Neuron (in vitro differentiated cells): ENCODE measurements at regions not wholly inside any gene's neighbourhood (a gene's known extent, or its start where the extent isn't known, plus 50 kb on each side); places are given as distances from the start of the nearest gene placed in this dataset.
A peak's percentile ranks its signal among the peaks of the same experiment; 100 is the strongest.

ENCODE experiments used
- H2AFZ ChIP-seq: one replicate; pipeline ENCODE4 v1.6.1; 2013; ENCODE audit warnings: low read depth, mild to moderate bottlenecking, inconsistent platforms, low read length, moderate library complexity
- H3K27me3 ChIP-seq: one replicate; pipeline ENCODE4 v1.6.1; 2013; ENCODE audit warnings: low read length; ENCODE audit not compliant: insufficient read depth
- H3K36me3 ChIP-seq: one replicate; pipeline ENCODE4 v1.6.1; 2013; ENCODE audit warnings: low read length; ENCODE audit not compliant: insufficient read depth
- H3K4me1 ChIP-seq: one replicate; pipeline ENCODE4 v1.6.1; 2013; ENCODE audit warnings: low read length; ENCODE audit not compliant: insufficient read depth
- H3K4me3 ChIP-seq: 2 replicates; pipeline ENCODE4 v1.5.1; 2013; ENCODE audit warnings: mild to moderate bottlenecking, low read length, moderate library complexity
- H3K9me3 ChIP-seq: one replicate; pipeline ENCODE4 v1.6.1; 2013; ENCODE audit warnings: low read length

DNA sequence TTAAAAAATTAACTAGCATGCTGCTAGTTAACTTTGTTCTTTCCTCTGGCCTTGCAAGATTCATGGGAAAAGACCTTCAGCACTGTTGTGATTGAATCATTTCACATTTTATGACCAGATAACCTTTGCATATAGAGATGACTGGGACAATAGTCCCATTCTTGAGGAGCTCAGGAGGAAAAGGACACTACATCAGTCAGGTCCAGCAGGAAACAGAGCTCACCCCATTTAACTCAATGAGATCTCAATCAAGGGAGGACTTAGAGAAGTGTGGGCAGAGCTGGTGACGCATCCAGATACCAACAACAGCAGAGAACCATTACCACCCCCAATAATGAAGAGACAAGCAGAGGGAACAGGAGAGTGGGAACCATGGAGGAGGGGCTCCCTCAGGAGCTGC, 109.4 kb upstream of the GUCA2B start:
- Histone ChIP-seq H3K4me3 (no peak overlapping the region), H3K4me1 (no peaks in the 10 kb centered on the region), H3K9me3 (no peaks in the 10 kb centered on the region), H3K27me3 (no peaks in the 10 kb centered on the region), H2AFZ (no peak overlapping the region), H3K36me3 (no peaks in the 10 kb centered on the region)

DNA sequence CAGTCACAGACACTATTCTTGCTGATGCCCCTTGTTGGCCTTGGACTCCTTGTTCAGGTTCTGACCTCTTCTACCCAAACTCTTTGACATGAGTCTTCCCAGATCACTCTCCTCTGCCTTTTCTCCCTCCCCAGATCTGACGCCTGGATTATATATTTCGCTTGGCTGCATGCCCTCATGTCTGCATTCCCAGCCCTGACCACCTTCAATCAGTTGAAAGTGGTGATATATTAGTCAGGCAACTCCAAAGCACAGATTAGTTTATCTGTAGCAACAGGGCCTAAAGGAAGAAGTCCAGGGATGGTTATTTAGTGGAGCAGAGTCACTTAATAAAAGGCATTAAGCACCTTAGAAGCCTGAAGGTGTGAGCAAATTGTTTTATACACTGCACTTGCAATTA, 110.0 kb upstream of the GUCA2B start:
- Histone ChIP-seq H3K36me3 (no peaks in the 10 kb centered on the region), H3K4me3 (no peak overlapping the region), H3K4me1 (no peaks in the 10 kb centered on the region), H2AFZ (no peak overlapping the region), H3K27me3 (no peaks in the 10 kb centered on the region), H3K9me3 (no peaks in the 10 kb centered on the region)

DNA sequence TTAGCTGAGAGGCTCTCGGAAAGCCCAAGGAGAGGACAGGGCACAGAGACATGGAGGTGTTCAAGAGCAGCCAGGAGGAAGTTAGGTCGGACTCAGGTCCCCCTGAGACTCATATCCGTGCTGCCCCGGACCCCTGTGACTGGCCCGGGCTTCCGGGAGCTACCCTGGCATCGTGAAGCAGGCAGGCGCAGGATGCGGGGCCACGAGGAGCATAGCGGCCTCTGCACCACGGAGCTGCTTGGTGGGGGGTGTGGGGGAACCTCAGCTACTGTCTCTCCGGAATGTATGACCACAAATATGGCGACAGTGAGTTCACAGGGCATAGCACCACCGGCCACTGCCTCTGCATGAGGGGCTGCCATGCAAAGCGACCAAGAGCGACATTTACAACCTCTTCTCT, 112.2 kb upstream of the GUCA2B start:
- no peaks in the 10 kb centered on the region for H3K4me1 ChIP-seq
- no peaks in the 10 kb centered on the region for H3K9me3 ChIP-seq
- no peak overlapping the region for H2AFZ ChIP-seq
- no peak overlapping the region for H3K4me3 ChIP-seq
- H3K36me3 ChIP-seq, result no peaks in the 10 kb centered on the region
- no peaks in the 10 kb centered on the region for H3K27me3 ChIP-seq

DNA sequence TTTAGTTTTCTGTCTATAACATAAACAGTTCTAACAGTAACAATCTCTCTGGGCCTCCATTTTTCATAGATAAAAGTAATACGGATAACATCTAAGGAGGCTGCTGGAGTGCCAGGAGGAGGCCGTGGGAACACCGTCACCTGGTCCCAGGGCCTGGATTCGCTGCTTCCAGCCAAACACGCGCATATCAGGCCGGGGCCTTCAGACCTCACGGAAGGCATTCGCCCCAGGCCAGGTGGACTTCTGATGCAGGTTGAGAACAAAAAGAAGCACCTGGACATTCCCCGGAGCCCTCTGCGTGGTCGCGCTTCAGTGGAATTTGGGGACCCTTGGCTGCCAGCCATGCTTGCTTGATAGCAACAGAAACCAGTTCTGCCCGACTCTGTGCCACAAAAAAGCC, 113.1 kb upstream of the GUCA2B start:
- Histone ChIP-seq H3K9me3 (no peaks in the 10 kb centered on the region), H2AFZ (no peak overlapping the region), H3K27me3 (peaks cover 2% of the 10 kb centered on the region), H3K36me3 (no peaks in the 10 kb centered on the region), H3K4me3 (no peak overlapping the region), H3K4me1 (peaks cover 2% of the 10 kb centered on the region)

DNA sequence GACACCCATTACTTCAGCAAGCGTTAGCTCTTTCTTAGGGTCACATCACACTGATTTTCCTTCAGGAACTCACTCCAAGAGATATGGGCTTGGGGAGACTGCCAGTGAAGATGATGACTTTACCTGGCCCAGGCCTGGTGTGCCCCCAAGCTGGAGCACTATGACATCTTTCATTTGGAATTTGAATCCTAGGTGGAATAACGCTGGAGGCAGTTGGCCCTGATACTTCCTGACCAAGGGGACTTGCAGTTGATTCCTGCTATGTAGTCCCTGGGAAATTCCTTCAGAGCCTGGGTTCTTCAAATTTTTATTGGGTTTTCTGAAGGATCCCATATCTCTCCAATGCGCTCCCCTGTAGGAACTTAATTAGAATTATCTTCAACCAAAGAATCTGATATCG, 114.9 kb upstream of the GUCA2B start:
- peaks cover 7% of the 10 kb centered on the region for H3K4me1 ChIP-seq
- no peak overlapping the region for H3K4me3 ChIP-seq
- H3K36me3 ChIP-seq, result no peaks in the 10 kb centered on the region
- no peaks in the 10 kb centered on the region for H3K9me3 ChIP-seq
- H2AFZ ChIP-seq, result no peak overlapping the region
- H3K27me3 ChIP-seq, result peaks cover 16% of the 10 kb centered on the region

DNA sequence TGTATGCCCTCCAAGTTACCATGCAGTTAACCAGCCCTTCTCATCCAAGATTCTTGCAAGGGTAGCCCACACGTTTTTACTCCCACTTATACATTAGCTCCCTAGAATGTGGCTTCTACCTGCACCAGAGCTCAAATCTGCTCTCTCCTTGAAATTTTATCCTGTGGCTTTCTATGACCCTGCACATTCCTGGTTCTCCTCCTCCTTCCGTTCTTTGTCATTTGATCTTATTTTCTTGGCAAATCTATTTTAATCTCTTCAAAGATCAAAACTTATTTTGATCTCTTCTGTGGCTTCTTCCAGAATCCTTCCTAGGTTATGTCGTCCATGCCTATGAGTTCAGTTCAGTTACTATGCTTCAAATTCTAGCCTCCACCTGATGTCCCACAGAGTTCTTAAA, 115.6 kb upstream of the GUCA2B start:
- Histone ChIP-seq H3K27me3 (peaks cover 22% of the 10 kb centered on the region), H3K36me3 (no peaks in the 10 kb centered on the region), H3K9me3 (no peaks in the 10 kb centered on the region), H2AFZ (no peak overlapping the region), H3K4me3 (no peak overlapping the region), H3K4me1 (peaks cover 7% of the 10 kb centered on the region)

DNA sequence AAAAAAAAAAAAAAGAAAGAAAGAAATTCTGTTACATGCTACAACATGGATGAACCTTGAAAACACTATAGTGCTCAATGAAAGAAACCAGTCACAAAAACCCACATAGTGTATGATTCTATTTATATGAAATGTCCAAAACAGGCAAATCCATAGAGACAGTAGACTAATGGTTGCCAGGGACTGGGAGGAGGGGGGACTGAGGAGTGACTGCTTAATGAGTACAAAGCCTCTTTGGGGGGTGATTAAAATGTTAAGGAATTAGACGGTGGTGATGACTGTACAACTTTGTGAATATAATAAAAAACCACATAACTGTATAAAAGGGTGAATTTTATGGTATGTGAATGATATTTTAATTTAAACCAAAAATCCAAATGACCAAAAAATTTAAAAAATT, 116.0 kb upstream of the GUCA2B start:
- Histone ChIP-seq H3K4me1 (peaks cover 7% of the 10 kb centered on the region), H3K9me3 (no peaks in the 10 kb centered on the region), H2AFZ (no peak overlapping the region), H3K4me3 (no peak overlapping the region), H3K27me3 (peaks cover 23% of the 10 kb centered on the region), H3K36me3 (no peaks in the 10 kb centered on the region)

DNA sequence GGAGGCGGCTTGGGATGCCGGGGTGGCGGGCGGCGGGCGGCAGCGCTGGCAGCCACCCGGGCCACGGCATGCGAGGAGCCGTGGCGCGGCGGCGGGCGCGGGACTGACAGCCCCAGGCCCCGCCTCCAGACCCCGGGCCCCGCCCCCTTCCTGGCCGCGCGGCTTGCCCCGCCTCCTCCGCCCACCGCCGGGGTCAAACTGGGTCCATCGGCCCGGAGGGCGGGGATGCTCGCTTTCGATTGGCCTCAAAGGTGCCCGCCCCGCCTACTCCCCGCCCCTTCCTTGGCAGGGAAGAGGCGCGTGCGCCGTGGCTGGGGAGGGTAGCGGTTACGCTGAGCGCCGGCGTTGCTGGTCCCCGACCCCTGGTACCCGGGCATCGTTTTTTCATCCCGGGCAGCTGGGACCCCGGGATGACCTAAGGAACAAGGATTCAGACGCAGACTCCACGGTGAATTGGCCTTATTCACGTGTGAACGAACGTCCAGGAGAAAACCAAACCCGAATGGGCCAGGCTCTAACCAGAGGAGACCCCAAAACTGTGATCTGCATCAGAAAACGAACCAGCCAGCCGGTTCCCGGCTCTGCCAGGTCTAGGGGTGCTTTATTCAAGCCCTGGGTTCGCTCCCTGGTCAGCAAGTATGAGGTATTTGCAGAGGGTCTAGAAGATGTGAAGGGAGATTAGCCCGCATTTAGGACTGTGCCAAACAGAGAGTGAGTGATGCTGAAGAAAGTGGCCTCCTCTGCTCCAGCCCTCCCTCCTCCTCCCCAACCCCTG, 117.2 kb upstream of the GUCA2B start:
- Histone ChIP-seq H2AFZ (peak overlapping the region; percentile 100), H3K27me3 (peaks cover 27% of the 10 kb centered on the region), H3K4me1 (peaks cover 7% of the 10 kb centered on the region), H3K36me3 (no peaks in the 10 kb centered on the region), H3K9me3 (no peaks in the 10 kb centered on the region), H3K4me3 (peak overlapping the region; percentile 84)

DNA sequence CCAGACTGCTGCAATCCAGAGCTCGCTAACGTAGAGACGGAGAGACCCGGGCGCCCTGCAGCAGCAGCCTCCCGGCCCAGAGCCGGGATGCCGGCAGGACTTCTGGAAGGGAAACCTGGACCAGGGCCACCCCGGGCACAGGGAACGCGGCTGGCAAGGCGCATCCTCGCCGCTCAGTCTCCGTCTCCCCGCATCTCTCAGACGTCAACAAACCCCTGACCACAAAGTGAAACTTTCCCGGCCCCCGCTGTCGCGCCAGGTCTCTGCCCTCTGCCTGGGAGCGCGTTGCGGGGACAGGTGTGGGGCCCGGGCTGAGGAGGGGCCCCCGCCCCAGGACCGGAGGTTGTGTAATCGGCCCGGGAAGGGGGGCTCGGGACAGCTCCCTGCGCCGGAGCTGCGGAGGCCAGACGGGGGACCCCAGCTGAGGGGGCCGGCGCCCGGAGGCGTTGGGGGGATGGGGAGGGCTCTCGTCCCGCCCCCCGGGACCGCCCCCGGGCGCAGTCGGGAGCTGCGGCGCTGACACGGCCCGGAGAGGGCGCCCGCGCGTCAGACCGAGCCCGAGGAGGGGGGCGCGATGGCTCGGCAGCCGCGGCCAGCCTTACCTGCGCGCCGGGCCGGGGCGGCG, 116.6 kb upstream of the HIVEP3 start:
- peak overlapping the region; percentile 100 for H2AFZ ChIP-seq
- no peaks in the 10 kb centered on the region for H3K36me3 ChIP-seq
- peaks cover 27% of the 10 kb centered on the region for H3K27me3 ChIP-seq
- no peaks in the 10 kb centered on the region for H3K9me3 ChIP-seq
- peaks cover 7% of the 10 kb centered on the region for H3K4me1 ChIP-seq
- H3K4me3 ChIP-seq, result peak overlapping the region; percentile 84

DNA sequence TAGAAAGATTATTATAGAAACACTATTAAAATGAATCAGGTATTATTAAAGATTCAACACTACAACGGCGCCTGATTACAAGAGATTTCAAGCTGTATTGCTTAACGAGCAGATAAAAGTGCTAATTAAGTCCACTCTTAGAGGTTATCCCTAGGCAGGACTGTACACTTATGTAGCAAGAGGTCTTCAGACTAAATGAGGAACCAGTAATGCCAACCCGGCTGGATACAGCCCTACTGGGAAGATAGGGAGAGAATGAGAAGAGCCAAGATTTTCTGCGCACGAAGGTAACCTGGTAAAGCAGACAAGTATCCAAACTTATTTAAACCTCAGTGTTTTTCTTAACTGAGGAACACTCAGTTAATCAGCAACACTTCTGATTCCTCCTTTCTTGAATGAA, 115.7 kb upstream of the HIVEP3 start:
- no peak overlapping the region for H2AFZ ChIP-seq
- H3K4me1 ChIP-seq, result peaks cover 7% of the 10 kb centered on the region
- H3K27me3 ChIP-seq, result peaks cover 27% of the 10 kb centered on the region
- H3K4me3 ChIP-seq, result peak overlapping the region; percentile 1
- H3K9me3 ChIP-seq, result no peaks in the 10 kb centered on the region
- no peaks in the 10 kb centered on the region for H3K36me3 ChIP-seq

DNA sequence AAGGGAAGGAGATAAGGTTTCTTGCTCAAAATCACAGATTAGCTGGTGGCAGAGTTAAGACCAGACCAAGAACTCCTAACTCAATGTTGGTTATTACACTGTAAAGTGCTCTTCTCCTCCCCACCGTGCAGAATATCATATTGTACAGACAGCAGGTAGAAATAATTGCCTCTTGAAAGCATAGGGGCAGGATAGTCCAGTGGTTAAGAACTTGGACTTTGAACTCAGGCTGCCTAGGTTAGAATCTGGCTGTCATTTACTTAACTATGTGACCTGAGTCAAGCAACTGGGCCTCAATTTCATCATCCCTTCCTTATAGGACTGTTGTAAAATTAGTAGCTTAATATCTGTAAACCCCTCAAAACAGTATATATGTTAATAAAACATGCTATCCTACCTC, 114.9 kb upstream of the HIVEP3 start:
- no peak overlapping the region for H2AFZ ChIP-seq
- H3K27me3 ChIP-seq, result peaks cover 27% of the 10 kb centered on the region
- no peaks in the 10 kb centered on the region for H3K9me3 ChIP-seq
- H3K4me1 ChIP-seq, result peaks cover 7% of the 10 kb centered on the region
- H3K4me3 ChIP-seq, result no peak overlapping the region
- H3K36me3 ChIP-seq, result no peaks in the 10 kb centered on the region

DNA sequence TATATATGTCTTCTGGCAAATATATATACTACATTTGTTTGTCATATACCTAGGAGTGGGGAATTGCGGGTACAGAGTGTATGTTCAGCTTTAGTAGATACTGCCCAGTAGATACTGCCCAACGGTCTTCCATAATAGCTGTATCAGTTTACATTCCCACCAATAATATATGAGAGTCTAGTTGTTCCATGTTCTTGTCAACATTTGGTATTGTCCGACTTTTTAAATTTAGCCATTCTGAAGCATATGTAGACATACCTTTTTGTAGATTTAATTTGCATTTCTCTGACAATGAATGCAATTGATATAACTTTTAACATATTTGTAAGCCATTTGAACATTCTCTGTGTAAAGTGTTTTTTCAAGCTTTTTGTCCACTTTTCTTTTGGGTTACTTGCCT, 99.0 kb upstream of the HIVEP3 start:
- no peak overlapping the region for H3K4me3 ChIP-seq

DNA sequence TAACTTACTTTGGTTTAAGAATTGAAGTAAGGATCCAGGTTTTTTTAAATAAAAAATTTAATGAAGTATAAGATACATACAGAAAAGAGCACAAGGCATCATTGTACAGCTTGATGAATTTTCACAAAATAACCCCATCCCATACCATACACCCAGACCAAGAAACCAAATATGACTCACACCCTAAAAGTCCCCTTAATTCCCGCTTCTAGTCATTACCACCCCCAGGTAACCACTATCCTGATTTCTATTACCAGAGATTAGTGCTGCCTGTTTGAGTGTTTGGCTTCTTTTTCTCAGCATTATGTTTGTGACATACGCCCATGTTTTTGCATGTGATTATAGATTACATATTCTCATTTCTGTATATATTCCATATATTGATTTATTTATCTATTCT, 98.5 kb upstream of the HIVEP3 start:
- no peaks in the 10 kb centered on the region for H3K4me1 ChIP-seq
- H3K9me3 ChIP-seq, result no peaks in the 10 kb centered on the region
- no peak overlapping the region for H3K4me3 ChIP-seq
- no peaks in the 10 kb centered on the region for H3K27me3 ChIP-seq
- H2AFZ ChIP-seq, result no peak overlapping the region
- no peaks in the 10 kb centered on the region for H3K36me3 ChIP-seq

More for the DNA sequence above, 99.0 kb upstream of the HIVEP3 start:
- Histone ChIP-seq H3K4me1 (no peaks in the 10 kb centered on the region), H3K27me3 (no peaks in the 10 kb centered on the region), H3K36me3 (no peaks in the 10 kb centered on the region), H3K9me3 (no peaks in the 10 kb centered on the region), H2AFZ (no peak overlapping the region)

DNA sequence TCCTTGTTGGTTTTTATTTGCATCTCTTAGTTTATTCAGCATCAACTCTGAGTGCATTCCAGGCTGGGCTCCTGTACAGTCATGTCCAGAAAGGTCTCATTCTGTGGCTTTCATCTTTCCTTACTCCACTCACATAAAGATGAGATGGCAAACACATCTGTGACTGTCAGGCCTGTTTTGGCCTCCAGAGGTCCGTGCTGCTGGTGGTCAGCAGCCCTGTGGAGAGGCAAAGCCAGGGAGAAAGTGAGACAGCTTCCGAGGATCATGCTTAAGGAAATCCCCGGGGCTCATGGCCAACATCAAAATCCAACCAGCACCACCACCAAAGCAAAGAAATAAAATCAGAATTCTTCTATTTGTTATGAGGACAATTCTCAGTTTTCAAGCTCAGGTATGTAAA, 96.1 kb upstream of the HIVEP3 start:
- Histone ChIP-seq H3K9me3 (no peaks in the 10 kb centered on the region), H3K36me3 (no peaks in the 10 kb centered on the region), H3K4me3 (no peak overlapping the region), H3K27me3 (no peaks in the 10 kb centered on the region), H3K4me1 (no peaks in the 10 kb centered on the region), H2AFZ (no peak overlapping the region)
